GM15510 (cell line): ENCODE measurements at regions not wholly inside any gene's neighbourhood (a gene's known extent, or its start where the extent isn't known, plus 50 kb on each side); places are given as distances from the start of the nearest gene placed in this dataset.

Source experiments
- POLR2A ChIP-seq: IDR thresholded peaks from 3 replicates; pipeline ENCODE4 v1.6.1; 2011; ENCODE audit warnings: borderline replicate concordance; ENCODE audit not compliant: insufficient read length; ENCODE audit errors: extremely low read depth

- TF ChIP-seq POLR2A, result no peak
These were observed 310.8 kb downstream of the EIPR1 start for GRCh38 chr2:3066831-3067230.

- no peak for TF ChIP-seq POLR2A
These were observed 311.7 kb downstream of the EIPR1 start for GRCh38 chr2:3065928-3066327.

- TF ChIP-seq POLR2A, result no peak
These were observed 314.9 kb downstream of the EIPR1 start for GRCh38 chr2:3062476-3063260.

GRCh38 chr2:3060049-3060448 is 317.6 kb downstream of the EIPR1 start:
- no peak for TF ChIP-seq POLR2A

GRCh38 chr2:3059141-3059925 is 318.3 kb downstream of the EIPR1 start:
- TF ChIP-seq POLR2A, result no peak

GRCh38 chr2:3054066-3054465 is 323.6 kb downstream of the EIPR1 start:
- TF ChIP-seq POLR2A, result no peak

- no peak for TF ChIP-seq POLR2A
These were observed 326.4 kb downstream of the EIPR1 start for GRCh38 chr2:3051266-3051665.

GRCh38 chr2:3046170-3046865 is 331.3 kb downstream of the EIPR1 start:
- no peak for TF ChIP-seq POLR2A

- no peak for TF ChIP-seq POLR2A
These were observed 332.2 kb downstream of the EIPR1 start for GRCh38 chr2:3045318-3045921.

- no peak for TF ChIP-seq POLR2A
These were observed 332.9 kb downstream of the EIPR1 start for GRCh38 chr2:3044587-3045317.

GRCh38 chr2:3043726-3044125 is 333.9 kb downstream of the EIPR1 start:
- no peak for TF ChIP-seq POLR2A

GRCh38 chr2:3042601-3043585 is 334.7 kb downstream of the EIPR1 start:
- no peak for TF ChIP-seq POLR2A
